ENCODE measurements at regions not wholly inside any gene's neighbourhood (a gene's known extent, or its start where the extent isn't known, plus 50 kb on each side); places are given as distances from the start of the nearest gene placed in this dataset.

DNA sequence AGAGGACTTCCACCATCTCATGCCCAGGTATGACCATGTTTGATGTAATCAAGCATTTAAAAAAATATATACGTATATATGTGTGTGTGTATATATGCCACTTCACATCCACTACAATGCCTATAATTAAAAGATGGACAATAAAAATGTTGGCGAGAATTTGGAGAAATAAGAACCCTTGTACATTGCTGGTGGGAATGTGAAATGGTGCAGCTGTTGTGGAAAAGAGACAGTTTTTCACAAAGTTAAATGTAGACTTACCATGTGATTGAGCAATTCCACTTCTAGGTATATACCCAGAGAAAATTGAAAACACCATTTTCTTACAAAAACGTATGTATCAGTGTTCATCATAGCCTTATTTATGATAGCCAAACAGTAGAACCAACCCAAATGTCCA, 229.2 kb upstream of the WWC1 start:
- TF ChIP-seq POLR2A (IDR thresholded peaks at IDR 0.05), result no peak
- TF ChIP-seq, protein P1, sequence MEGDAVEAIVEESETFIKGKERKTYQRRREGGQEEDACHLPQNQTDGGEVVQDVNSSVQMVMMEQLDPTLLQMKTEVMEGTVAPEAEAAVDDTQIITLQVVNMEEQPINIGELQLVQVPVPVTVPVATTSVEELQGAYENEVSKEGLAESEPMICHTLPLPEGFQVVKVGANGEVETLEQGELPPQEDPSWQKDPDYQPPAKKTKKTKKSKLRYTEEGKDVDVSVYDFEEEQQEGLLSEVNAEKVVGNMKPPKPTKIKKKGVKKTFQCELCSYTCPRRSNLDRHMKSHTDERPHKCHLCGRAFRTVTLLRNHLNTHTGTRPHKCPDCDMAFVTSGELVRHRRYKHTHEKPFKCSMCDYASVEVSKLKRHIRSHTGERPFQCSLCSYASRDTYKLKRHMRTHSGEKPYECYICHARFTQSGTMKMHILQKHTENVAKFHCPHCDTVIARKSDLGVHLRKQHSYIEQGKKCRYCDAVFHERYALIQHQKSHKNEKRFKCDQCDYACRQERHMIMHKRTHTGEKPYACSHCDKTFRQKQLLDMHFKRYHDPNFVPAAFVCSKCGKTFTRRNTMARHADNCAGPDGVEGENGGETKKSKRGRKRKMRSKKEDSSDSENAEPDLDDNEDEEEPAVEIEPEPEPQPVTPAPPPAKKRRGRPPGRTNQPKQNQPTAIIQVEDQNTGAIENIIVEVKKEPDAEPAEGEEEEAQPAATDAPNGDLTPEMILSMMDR (IDR thresholded peaks at IDR 0.05), result no peak
